Activated T-helper 1 cell treated with anti-CD3 and anti-CD28 coated beads, Interleukin-12 subunit alpha, Interleukin-12 subunit beta, Interleukin-2, Interleukin-4 antibody, amounts not matched to agents 30 ng/mL and 10 ng/mL and 1 ng/mL, durations not matched to agents 14 hours and 24 hours and 36 hours (primary cell): ENCODE measurements at regions not wholly inside any gene's neighbourhood (a gene's known extent, or its start where the extent isn't known, plus 50 kb on each side); places are given as distances from the start of the nearest gene placed in this dataset.
"Not testable (repeated sequence)": the region's sequence is repeated elsewhere in the genome, so short reads cannot be mapped to it uniquely, and the experiment has no call there.

ENCODE experiments used
- DNase-seq: peaks from one replicate; pipeline ENCODE4 v3.0.0; 2021; ENCODE audit warnings: low spot score
- H3K27ac Mint-ChIP-seq: one replicate; pipeline ENCODE4 v1.8.0; 2021; ENCODE audit warnings: mild to moderate bottlenecking, mixed read lengths
- H3K27me3 Mint-ChIP-seq: one replicate; pipeline ENCODE4 v1.8.0; 2022; ENCODE audit warnings: mild to moderate bottlenecking, moderate library complexity, mixed read lengths; ENCODE audit not compliant: insufficient read depth
- H3K36me3 Mint-ChIP-seq: one replicate; pipeline ENCODE4 v1.8.0; 2021; ENCODE audit warnings: low read depth, mixed read lengths
- H3K4me1 Mint-ChIP-seq: one replicate; pipeline ENCODE4 v1.8.0; 2021; ENCODE audit warnings: low read depth, mixed read lengths
- H3K4me3 Mint-ChIP-seq: one replicate; pipeline ENCODE4 v1.8.0; 2021; ENCODE audit warnings: mild to moderate bottlenecking, moderate library complexity, mixed read lengths
- H3K9me3 Mint-ChIP-seq: one replicate; pipeline ENCODE4 v1.8.0; 2021; ENCODE audit warnings: mixed read lengths
- intact Hi-C: fragments of 100-400 bp; cut with micrococcal nuclease; formaldehyde crosslinking; loops from one replicate; pipeline ENCODE4 v1.15.1; 2024

GRCh38 chr1:189782295-189782694, 695.4 kb downstream of the BRINP3 start:
- intact Hi-C loops = no loop called here
- Mint-ChIP-seq H3K27ac (no peak overlapping the region), H3K9me3 (no peaks in the 10 kb centered on the region), H3K36me3 (no peaks in the 10 kb centered on the region), H3K27me3 (no peaks in the 10 kb centered on the region), H3K4me3 (no peak overlapping the region), H3K4me1 (no peaks in the 10 kb centered on the region)
- DNase-seq = no peak

GRCh38 chr1:189783456-189783855, 694.2 kb downstream of the BRINP3 start:
- Mint-ChIP-seq H3K9me3 (peaks cover 3% of the 10 kb centered on the region), H3K4me1 (no peaks in the 10 kb centered on the region), H3K27me3 (no peaks in the 10 kb centered on the region), H3K36me3 (no peaks in the 10 kb centered on the region), H3K27ac (no peak overlapping the region), H3K4me3 (no peak overlapping the region)
- intact Hi-C loops = no loop called here
- DNase-seq = no peak

- H3K9me3 Mint-ChIP-seq = peaks cover 10% of the 10 kb centered on the region
- no peak for DNase-seq
- no peaks in the 10 kb centered on the region for H3K36me3 Mint-ChIP-seq
- no peak overlapping the region for H3K27ac Mint-ChIP-seq
- intact Hi-C loops = no loop called here
- H3K27me3 Mint-ChIP-seq = no peaks in the 10 kb centered on the region
- no peaks in the 10 kb centered on the region for H3K4me1 Mint-ChIP-seq
- no peak overlapping the region for H3K4me3 Mint-ChIP-seq
Measured at GRCh38 chr1:189786761-189787160, 690.9 kb downstream of the BRINP3 start.

GRCh38 chr1:189787201-189787600, 690.5 kb downstream of the BRINP3 start:
- DNase-seq = no peak
- Mint-ChIP-seq H3K9me3 (peaks cover 10% of the 10 kb centered on the region), H3K27ac (no peak overlapping the region), H3K27me3 (no peaks in the 10 kb centered on the region), H3K36me3 (no peaks in the 10 kb centered on the region), H3K4me1 (no peaks in the 10 kb centered on the region), H3K4me3 (no peak overlapping the region)
- intact Hi-C loops = no loop called here

- Mint-ChIP-seq H3K9me3 (peaks cover 13% of the 10 kb centered on the region), H3K4me1 (no peaks in the 10 kb centered on the region), H3K4me3 (no peak overlapping the region), H3K36me3 (no peaks in the 10 kb centered on the region), H3K27me3 (no peaks in the 10 kb centered on the region), H3K27ac (no peak overlapping the region)
- intact Hi-C loops = no loop called here
- DNase-seq = no peak
Measured at GRCh38 chr1:189790335-189790734, 687.3 kb downstream of the BRINP3 start.

GRCh38 chr1:189803364-189803763, 674.3 kb downstream of the BRINP3 start:
- Mint-ChIP-seq H3K36me3 (no peaks in the 10 kb centered on the region), H3K27me3 (no peaks in the 10 kb centered on the region), H3K4me1 (no peaks in the 10 kb centered on the region), H3K27ac (no peak overlapping the region), H3K4me3 (no peak overlapping the region), H3K9me3 (peaks cover 3% of the 10 kb centered on the region)
- intact Hi-C loops = no loop called here
- DNase-seq = no peak

- no peak overlapping the region for H3K4me3 Mint-ChIP-seq
- intact Hi-C loops = no loop called here
- DNase-seq = no peak
- no peaks in the 10 kb centered on the region for H3K4me1 Mint-ChIP-seq
- H3K27ac Mint-ChIP-seq = no peak overlapping the region
- H3K27me3 Mint-ChIP-seq = no peaks in the 10 kb centered on the region
- H3K36me3 Mint-ChIP-seq = no peaks in the 10 kb centered on the region
- H3K9me3 Mint-ChIP-seq = peaks cover 3% of the 10 kb centered on the region
Measured at GRCh38 chr1:189804352-189804751, 673.3 kb downstream of the BRINP3 start.

GRCh38 chr1:189805735-189806134, 671.9 kb downstream of the BRINP3 start:
- DNase-seq = no peak
- H3K4me3 Mint-ChIP-seq = no peak overlapping the region
- H3K9me3 Mint-ChIP-seq = no peaks in the 10 kb centered on the region
- H3K4me1 Mint-ChIP-seq = no peaks in the 10 kb centered on the region
- no peak overlapping the region for H3K27ac Mint-ChIP-seq
- H3K36me3 Mint-ChIP-seq = no peaks in the 10 kb centered on the region
- intact Hi-C loops = no loop called here
- no peaks in the 10 kb centered on the region for H3K27me3 Mint-ChIP-seq

GRCh38 chr1:189810639-189811038, 667.0 kb downstream of the BRINP3 start:
- H3K4me3 Mint-ChIP-seq, H3K4me1 Mint-ChIP-seq, intact Hi-C loops, H3K27me3 Mint-ChIP-seq, H3K9me3 Mint-ChIP-seq, H3K36me3 Mint-ChIP-seq, H3K27ac Mint-ChIP-seq, DNase-seq: not testable (repeated sequence)

GRCh38 chr1:189811960-189812359, 665.7 kb downstream of the BRINP3 start:
- H3K9me3 Mint-ChIP-seq = no peaks in the 10 kb centered on the region
- no peaks in the 10 kb centered on the region for H3K27me3 Mint-ChIP-seq
- intact Hi-C loops = no loop called here
- DNase-seq = no peak
- H3K4me1 Mint-ChIP-seq = no peaks in the 10 kb centered on the region
- H3K4me3 Mint-ChIP-seq = no peak overlapping the region
- no peaks in the 10 kb centered on the region for H3K36me3 Mint-ChIP-seq
- no peak overlapping the region for H3K27ac Mint-ChIP-seq

- H3K4me3 Mint-ChIP-seq = no peak overlapping the region
- no peak overlapping the region for H3K27ac Mint-ChIP-seq
- no peaks in the 10 kb centered on the region for H3K27me3 Mint-ChIP-seq
- H3K36me3 Mint-ChIP-seq = no peaks in the 10 kb centered on the region
- DNase-seq = no peak
- intact Hi-C loops = no loop called here
- H3K9me3 Mint-ChIP-seq = no peaks in the 10 kb centered on the region
- H3K4me1 Mint-ChIP-seq = no peaks in the 10 kb centered on the region
Measured at GRCh38 chr1:189816558-189816957, 661.1 kb downstream of the BRINP3 start.

- Mint-ChIP-seq H3K4me3 (no peak overlapping the region), H3K27me3 (no peaks in the 10 kb centered on the region), H3K9me3 (peaks cover 3% of the 10 kb centered on the region), H3K36me3 (no peaks in the 10 kb centered on the region), H3K4me1 (no peaks in the 10 kb centered on the region), H3K27ac (no peak overlapping the region)
- intact Hi-C loops = no loop called here
- DNase-seq = no peak
Measured at GRCh38 chr1:189819751-189820150, 657.9 kb downstream of the BRINP3 start.

- Mint-ChIP-seq H3K4me3 (no peak overlapping the region), H3K27me3 (no peaks in the 10 kb centered on the region), H3K4me1 (no peaks in the 10 kb centered on the region), H3K36me3 (no peaks in the 10 kb centered on the region), H3K27ac (no peak overlapping the region), H3K9me3 (peaks cover 7% of the 10 kb centered on the region)
- intact Hi-C loops = no loop called here
- DNase-seq = no peak
Measured at GRCh38 chr1:189821833-189822232, 655.8 kb downstream of the BRINP3 start.

GRCh38 chr1:189834813-189835212, 642.9 kb downstream of the BRINP3 start:
- DNase-seq = no peak
- intact Hi-C loops = no loop called here
- Mint-ChIP-seq H3K4me1 (no peaks in the 10 kb centered on the region), H3K4me3 (no peak overlapping the region), H3K27ac (no peak overlapping the region), H3K36me3 (no peaks in the 10 kb centered on the region), H3K9me3 (peaks cover 4% of the 10 kb centered on the region), H3K27me3 (no peaks in the 10 kb centered on the region)
